Activated T-helper 2 cell treated with anti-CD3 and anti-CD28 coated beads, Interferon-gamma antibody, Interleukin-2, Interleukin-4, amounts not matched to agents 10 μg/mL and 5 μg/mL and 100 μg/mL, durations not matched to agents 14 hours and 24 hours and 36 hours (primary cell): ENCODE measurements at regions not wholly inside any gene's neighbourhood (a gene's known extent, or its start where the extent isn't known, plus 50 kb on each side); places are given as distances from the start of the nearest gene placed in this dataset.

Source experiments
- DNase-seq: peaks from one replicate; pipeline ENCODE4 v3.0.0; 2021; ENCODE audit warnings: low spot score
- H3K27ac Mint-ChIP-seq: one replicate; pipeline ENCODE4 v1.8.0; 2021; ENCODE audit warnings: mixed read lengths
- H3K27me3 Mint-ChIP-seq: one replicate; pipeline ENCODE4 v1.8.0; 2021; ENCODE audit warnings: low read depth, mixed read lengths
- H3K36me3 Mint-ChIP-seq: one replicate; pipeline ENCODE4 v1.8.0; 2021; ENCODE audit warnings: low read depth, mixed read lengths
- H3K4me1 Mint-ChIP-seq: one replicate; pipeline ENCODE4 v1.8.0; 2021; ENCODE audit warnings: low read depth, mixed read lengths
- H3K4me3 Mint-ChIP-seq: one replicate; pipeline ENCODE4 v1.8.0; 2021; ENCODE audit warnings: low read depth, mild to moderate bottlenecking, moderate library complexity, mixed read lengths
- H3K9me3 Mint-ChIP-seq: one replicate; pipeline ENCODE4 v1.8.0; 2021; ENCODE audit warnings: mixed read lengths
- intact Hi-C: fragments of 100-400 bp; cut with micrococcal nuclease; formaldehyde crosslinking; loops from one replicate; pipeline ENCODE4 v1.15.1; 2023

GRCh38 chr2:186910996-186911395 lies 62.0 kb upstream of the ZSWIM2 start:
- H3K4me3 Mint-ChIP-seq = no peak overlapping the region
- intact Hi-C loops = no loop called here
- DNase-seq = no peak
- no peaks in the 10 kb centered on the region for H3K27me3 Mint-ChIP-seq
- no peaks in the 10 kb centered on the region for H3K9me3 Mint-ChIP-seq
- no peak overlapping the region for H3K27ac Mint-ChIP-seq
- no peaks in the 10 kb centered on the region for H3K4me1 Mint-ChIP-seq
- H3K36me3 Mint-ChIP-seq = no peaks in the 10 kb centered on the region

- intact Hi-C loops = no loop called here
- H3K9me3 Mint-ChIP-seq = no peaks in the 10 kb centered on the region
- H3K4me3 Mint-ChIP-seq = no peak overlapping the region
- H3K4me1 Mint-ChIP-seq = no peaks in the 10 kb centered on the region
- no peaks in the 10 kb centered on the region for H3K36me3 Mint-ChIP-seq
- no peak for DNase-seq
- no peaks in the 10 kb centered on the region for H3K27me3 Mint-ChIP-seq
- H3K27ac Mint-ChIP-seq = no peak overlapping the region
Observed at GRCh38 chr2:186909095-186909494, 60.1 kb upstream of the ZSWIM2 start.

GRCh38 chr2:186907897-186908296 lies 58.9 kb upstream of the ZSWIM2 start:
- intact Hi-C loops = no loop called here
- no peaks in the 10 kb centered on the region for H3K9me3 Mint-ChIP-seq
- no peak for DNase-seq
- H3K27me3 Mint-ChIP-seq = no peaks in the 10 kb centered on the region
- H3K36me3 Mint-ChIP-seq = no peaks in the 10 kb centered on the region
- H3K4me1 Mint-ChIP-seq = no peaks in the 10 kb centered on the region
- no peak overlapping the region for H3K4me3 Mint-ChIP-seq
- H3K27ac Mint-ChIP-seq = no peak overlapping the region

- no peak for DNase-seq
- Mint-ChIP-seq H3K4me1 (no peaks in the 10 kb centered on the region), H3K36me3 (no peaks in the 10 kb centered on the region), H3K9me3 (no peaks in the 10 kb centered on the region), H3K4me3 (no peak overlapping the region), H3K27ac (no peak overlapping the region), H3K27me3 (no peaks in the 10 kb centered on the region)
- intact Hi-C loops = no loop called here
Observed at GRCh38 chr2:186903216-186903615, 54.2 kb upstream of the ZSWIM2 start.
